HepG2 (cell line): ENCODE measurements at regions not wholly inside any gene's neighbourhood (a gene's known extent, or its start where the extent isn't known, plus 50 kb on each side); places are given as distances from the start of the nearest gene placed in this dataset.

Experiments
- CHCHD3 ChIP-seq: sonication (generic); formaldehyde crosslinking; IDR thresholded peaks from 2 replicates; pipeline ENCODE4 v1.8.0; 2022; ENCODE audit warnings: mild to moderate bottlenecking, missing genetic modification reagents, moderate library complexity
- FOXM1 ChIP-seq: sonication (generic); formaldehyde crosslinking; IDR thresholded peaks from 2 replicates; pipeline ENCODE4 v1.5.0; 2020; ENCODE audit warnings: missing genetic modification reagents
- KAT8 ChIP-seq: IDR thresholded peaks from 2 replicates; pipeline ENCODE4 v1.6.1; 2016; ENCODE audit warnings: missing genetic modification reagents, missing compliant biosample characterization
- SOX5 ChIP-seq: IDR thresholded peaks from 2 replicates; pipeline ENCODE4 v1.6.1; 2016; ENCODE audit warnings: borderline replicate concordance
- SP140L ChIP-seq: sonication (generic); formaldehyde crosslinking; IDR thresholded peaks from 2 replicates; pipeline ENCODE4 v1.4.0; 2020; ENCODE audit warnings: missing genetic modification reagents, borderline replicate concordance
- STAT5B ChIP-seq: sonication (generic); formaldehyde crosslinking; IDR thresholded peaks from 2 replicates; pipeline ENCODE4 v1.4.0; 2020; ENCODE audit warnings: missing genetic modification reagents
- ZNF670 ChIP-seq: sonication (generic); formaldehyde crosslinking; IDR thresholded peaks from 2 replicates; pipeline ENCODE4 v1.8.0; 2022; ENCODE audit warnings: mild to moderate bottlenecking, missing genetic modification reagents, borderline replicate concordance
- ZNF788 ChIP-seq: sonication (generic); formaldehyde crosslinking; IDR thresholded peaks from 2 replicates; pipeline ENCODE4 v1.5.0; 2020; ENCODE audit warnings: mild to moderate bottlenecking, missing genetic modification reagents, borderline replicate concordance
- ZNF878 ChIP-seq: sonication (generic); formaldehyde crosslinking; IDR thresholded peaks from 2 replicates; pipeline ENCODE4 v1.8.1; 2023; ENCODE audit warnings: mild to moderate bottlenecking, missing genetic modification reagents, moderate library complexity
- ZNF883 ChIP-seq: sonication (generic); formaldehyde crosslinking; IDR thresholded peaks from 2 replicates; pipeline ENCODE4 v1.5.1; 2020; ENCODE audit warnings: mild to moderate bottlenecking, missing genetic modification reagents; ENCODE audit errors: not compliant biosample characterization
- TF ChIP-seq, protein P1 (sequence below): IDR thresholded peaks from 2 replicates; pipeline ENCODE4 v1.6.1; 2016; ENCODE audit warnings: missing biosample characterization, missing genetic modification reagents, low read depth
- TF ChIP-seq, protein P2 (sequence below): sonication (generic); formaldehyde crosslinking; IDR thresholded peaks from 2 replicates; pipeline ENCODE4 v1.5.0; 2020; ENCODE audit warnings: missing genetic modification reagents
- TF ChIP-seq, protein P3 (sequence below): IDR thresholded peaks from 2 replicates; pipeline ENCODE4 v1.6.1; 2016; ENCODE audit warnings: mild to moderate bottlenecking, missing biosample characterization, missing genetic modification reagents
- TF ChIP-seq, protein P4 (sequence below): sonication (generic); formaldehyde crosslinking; IDR thresholded peaks from 2 replicates; pipeline ENCODE4 v1.4.0; 2020; ENCODE audit warnings: mild to moderate bottlenecking, low read depth, missing genetic modification reagents
- TF ChIP-seq, protein P5 (sequence below): sonication (generic); formaldehyde crosslinking; IDR thresholded peaks from 2 replicates; pipeline ENCODE4 v1.4.0; 2020; ENCODE audit warnings: missing genetic modification reagents
- TF ChIP-seq, protein P6 (sequence below): sonication (generic); formaldehyde crosslinking; IDR thresholded peaks from 2 replicates; pipeline ENCODE4 v1.4.0; 2020; ENCODE audit warnings: missing genetic modification reagents

DNA sequence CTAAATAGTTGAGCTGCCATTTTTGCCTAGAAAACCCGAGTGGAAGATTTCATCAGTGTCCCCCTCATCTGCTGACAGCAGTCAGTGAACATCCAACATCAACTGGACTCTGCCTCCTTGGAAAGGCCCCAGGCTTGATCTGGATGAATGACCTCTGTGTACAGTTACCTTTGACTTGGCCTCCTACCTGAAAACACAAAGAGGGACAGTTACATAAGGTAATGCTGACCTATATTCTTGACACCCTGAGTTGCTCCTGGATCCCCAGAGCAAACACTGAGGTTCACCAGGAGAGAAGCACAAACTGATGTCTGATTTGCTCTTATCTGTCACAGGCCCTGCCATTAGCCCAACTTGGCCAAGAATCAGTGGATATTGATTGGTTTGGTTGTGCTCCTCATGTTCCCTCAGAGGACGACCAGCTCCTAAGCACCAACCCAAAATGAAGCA is 138.9 kb downstream of the PROX1 start (continued):
- TF ChIP-seq, protein P1, sequence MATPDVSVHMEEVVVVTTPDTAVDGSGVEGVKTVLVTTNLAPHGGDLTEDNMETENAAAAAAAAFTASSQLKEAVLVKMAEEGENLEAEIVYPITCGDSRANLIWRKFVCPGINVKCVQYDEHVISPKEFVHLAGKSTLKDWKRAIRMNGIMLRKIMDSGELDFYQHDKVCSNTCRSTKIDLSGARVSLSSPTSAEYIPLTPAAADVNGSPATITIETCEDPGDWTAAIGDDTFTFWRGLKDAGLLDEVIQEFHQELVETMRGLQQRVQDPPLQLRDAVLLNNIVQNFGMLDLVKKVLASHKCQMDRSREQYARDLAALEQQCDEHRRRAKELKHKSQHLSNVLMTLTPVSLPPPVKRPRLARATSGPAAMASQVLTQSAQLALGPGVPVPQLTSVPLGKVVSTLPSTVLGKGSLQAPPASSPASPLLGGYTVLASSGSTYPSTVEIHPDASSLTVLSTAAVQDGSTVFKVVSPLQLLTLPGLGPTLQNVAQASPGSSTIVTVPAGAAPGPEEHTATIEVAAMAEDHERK (CRISPR knock-in tag): no peak
- TF ChIP-seq, protein P2, sequence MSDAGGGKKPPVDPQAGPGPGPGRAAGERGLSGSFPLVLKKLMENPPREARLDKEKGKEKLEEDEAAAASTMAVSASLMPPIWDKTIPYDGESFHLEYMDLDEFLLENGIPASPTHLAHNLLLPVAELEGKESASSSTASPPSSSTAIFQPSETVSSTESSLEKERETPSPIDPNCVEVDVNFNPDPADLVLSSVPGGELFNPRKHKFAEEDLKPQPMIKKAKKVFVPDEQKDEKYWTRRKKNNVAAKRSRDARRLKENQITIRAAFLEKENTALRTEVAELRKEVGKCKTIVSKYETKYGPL: peak; percentile 89
- TF ChIP-seq ZNF788 (peak; percentile 81; the same call in 1 of the 2 replicates), SP140L (CRISPR knock-in tag) (no peak), ZNF878 (CRISPR knock-in tag) (no peak; the same call in 1 of the 2 replicates), STAT5B (CRISPR knock-in tag) (0 out of 2 replicates have a peak, but pooled peaks have one; percentile 36), KAT8 (CRISPR knock-in tag) (peak; percentile 40; the same call in 1 of the 2 replicates), SOX5 (CRISPR knock-in tag) (peak; percentile 86), ZNF670 (CRISPR knock-in tag) (peak; percentile 73; the same call in 1 of the 2 replicates), CHCHD3 (CRISPR knock-in tag) (no peak), ZNF883 (CRISPR knock-in tag) (no peak), FOXM1 (CRISPR knock-in tag) (no peak)
- TF ChIP-seq, protein P3, sequence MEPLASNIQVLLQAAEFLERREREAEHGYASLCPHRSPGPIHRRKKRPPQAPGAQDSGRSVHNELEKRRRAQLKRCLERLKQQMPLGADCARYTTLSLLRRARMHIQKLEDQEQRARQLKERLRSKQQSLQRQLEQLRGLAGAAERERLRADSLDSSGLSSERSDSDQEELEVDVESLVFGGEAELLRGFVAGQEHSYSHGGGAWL (CRISPR knock-in tag): no peak
- TF ChIP-seq, protein P4, sequence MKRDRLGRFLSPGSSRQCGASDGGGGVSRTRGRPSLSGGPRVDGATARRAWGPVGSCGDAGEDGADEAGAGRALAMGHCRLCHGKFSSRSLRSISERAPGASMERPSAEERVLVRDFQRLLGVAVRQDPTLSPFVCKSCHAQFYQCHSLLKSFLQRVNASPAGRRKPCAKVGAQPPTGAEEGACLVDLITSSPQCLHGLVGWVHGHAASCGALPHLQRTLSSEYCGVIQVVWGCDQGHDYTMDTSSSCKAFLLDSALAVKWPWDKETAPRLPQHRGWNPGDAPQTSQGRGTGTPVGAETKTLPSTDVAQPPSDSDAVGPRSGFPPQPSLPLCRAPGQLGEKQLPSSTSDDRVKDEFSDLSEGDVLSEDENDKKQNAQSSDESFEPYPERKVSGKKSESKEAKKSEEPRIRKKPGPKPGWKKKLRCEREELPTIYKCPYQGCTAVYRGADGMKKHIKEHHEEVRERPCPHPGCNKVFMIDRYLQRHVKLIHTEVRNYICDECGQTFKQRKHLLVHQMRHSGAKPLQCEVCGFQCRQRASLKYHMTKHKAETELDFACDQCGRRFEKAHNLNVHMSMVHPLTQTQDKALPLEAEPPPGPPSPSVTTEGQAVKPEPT (CRISPR knock-in tag): 0 out of 2 replicates have a peak, but pooled peaks have one; percentile 41
- TF ChIP-seq, protein P5, sequence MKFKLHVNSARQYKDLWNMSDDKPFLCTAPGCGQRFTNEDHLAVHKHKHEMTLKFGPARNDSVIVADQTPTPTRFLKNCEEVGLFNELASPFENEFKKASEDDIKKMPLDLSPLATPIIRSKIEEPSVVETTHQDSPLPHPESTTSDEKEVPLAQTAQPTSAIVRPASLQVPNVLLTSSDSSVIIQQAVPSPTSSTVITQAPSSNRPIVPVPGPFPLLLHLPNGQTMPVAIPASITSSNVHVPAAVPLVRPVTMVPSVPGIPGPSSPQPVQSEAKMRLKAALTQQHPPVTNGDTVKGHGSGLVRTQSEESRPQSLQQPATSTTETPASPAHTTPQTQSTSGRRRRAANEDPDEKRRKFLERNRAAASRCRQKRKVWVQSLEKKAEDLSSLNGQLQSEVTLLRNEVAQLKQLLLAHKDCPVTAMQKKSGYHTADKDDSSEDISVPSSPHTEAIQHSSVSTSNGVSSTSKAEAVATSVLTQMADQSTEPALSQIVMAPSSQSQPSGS (CRISPR knock-in tag): peak; percentile 79
- TF ChIP-seq, protein P6, sequence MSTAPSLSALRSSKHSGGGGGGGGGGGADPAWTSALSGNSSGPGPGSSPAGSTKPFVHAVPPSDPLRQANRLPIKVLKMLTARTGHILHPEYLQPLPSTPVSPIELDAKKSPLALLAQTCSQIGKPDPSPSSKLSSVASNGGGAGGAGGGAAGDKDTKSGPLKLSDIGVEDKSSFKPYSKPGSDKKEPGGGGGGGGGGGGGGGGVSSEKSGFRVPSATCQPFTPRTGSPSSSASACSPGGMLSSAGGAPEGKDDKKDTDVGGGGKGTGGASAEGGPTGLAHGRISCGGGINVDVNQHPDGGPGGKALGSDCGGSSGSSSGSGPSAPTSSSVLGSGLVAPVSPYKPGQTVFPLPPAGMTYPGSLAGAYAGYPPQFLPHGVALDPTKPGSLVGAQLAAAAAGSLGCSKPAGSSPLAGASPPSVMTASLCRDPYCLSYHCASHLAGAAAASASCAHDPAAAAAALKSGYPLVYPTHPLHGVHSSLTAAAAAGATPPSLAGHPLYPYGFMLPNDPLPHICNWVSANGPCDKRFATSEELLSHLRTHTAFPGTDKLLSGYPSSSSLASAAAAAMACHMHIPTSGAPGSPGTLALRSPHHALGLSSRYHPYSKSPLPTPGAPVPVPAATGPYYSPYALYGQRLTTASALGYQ (CRISPR knock-in tag): peak; percentile 80
